Naive B cell (primary cell): ENCODE measurements at regions not wholly inside any gene's neighbourhood (a gene's known extent, or its start where the extent isn't known, plus 50 kb on each side); places are given as distances from the start of the nearest gene placed in this dataset.
A peak's percentile ranks its signal among the peaks of the same experiment; 100 is the strongest.
"Not testable (repeated sequence)": the region's sequence is repeated elsewhere in the genome, so short reads cannot be mapped to it uniquely, and the experiment has no call there.

Experiments used
- ATAC-seq, 2 donors: fragments of 150-1000 bp; cut with Tn5 transposase; 2 replicates each; pipeline ENCODE4 v1.10.0; 2021; ENCODE audit warnings: low read depth in 2 of 2, mild to moderate bottlenecking in 2 of 2, moderate library complexity in 2 of 2
- DNase-seq: peaks from one replicate; pipeline ENCODE4 v3.0.0; 2022
- H3K27ac Mint-ChIP-seq, 6 donors: one replicate each; pipeline ENCODE4 v1.8.0; 2020 to 2022; ENCODE audit warnings: mild to moderate bottlenecking in 6 of 6, mixed read lengths in 6 of 6, moderate library complexity in 5 of 6, inconsistent platforms in 2 of 6
- H3K27me3 Mint-ChIP-seq, 3 donors: one replicate each; pipeline ENCODE4 v1.8.0; 2021 to 2022; ENCODE audit warnings: mixed read lengths in 3 of 3, mild to moderate bottlenecking in 1 of 3
- H3K36me3 Mint-ChIP-seq, 2 donors: one replicate each; pipeline ENCODE4 v1.8.0; 2020 to 2022; ENCODE audit warnings: mixed read lengths in 2 of 2, inconsistent platforms in 1 of 2, mild to moderate bottlenecking in 1 of 2
- H3K4me1 Mint-ChIP-seq, 3 donors: one replicate each; pipeline ENCODE4 v1.8.0; 2020 to 2022; ENCODE audit warnings: mixed read lengths in 3 of 3, inconsistent platforms in 1 of 3, mild to moderate bottlenecking in 1 of 3, moderate library complexity in 1 of 3
- H3K4me3 Mint-ChIP-seq, 8 donors: one replicate each; pipeline ENCODE4 v1.8.0; 2020 to 2022; ENCODE audit warnings: mild to moderate bottlenecking in 8 of 8, mixed read lengths in 8 of 8, moderate library complexity in 8 of 8, inconsistent platforms in 2 of 8
- H3K9me3 Mint-ChIP-seq, 7 donors: one replicate each; pipeline ENCODE4 v1.8.0; 2020 to 2022; ENCODE audit warnings: mixed read lengths in 7 of 7, mild to moderate bottlenecking in 5 of 7, inconsistent platforms in 2 of 7, moderate library complexity in 1 of 7

DNA sequence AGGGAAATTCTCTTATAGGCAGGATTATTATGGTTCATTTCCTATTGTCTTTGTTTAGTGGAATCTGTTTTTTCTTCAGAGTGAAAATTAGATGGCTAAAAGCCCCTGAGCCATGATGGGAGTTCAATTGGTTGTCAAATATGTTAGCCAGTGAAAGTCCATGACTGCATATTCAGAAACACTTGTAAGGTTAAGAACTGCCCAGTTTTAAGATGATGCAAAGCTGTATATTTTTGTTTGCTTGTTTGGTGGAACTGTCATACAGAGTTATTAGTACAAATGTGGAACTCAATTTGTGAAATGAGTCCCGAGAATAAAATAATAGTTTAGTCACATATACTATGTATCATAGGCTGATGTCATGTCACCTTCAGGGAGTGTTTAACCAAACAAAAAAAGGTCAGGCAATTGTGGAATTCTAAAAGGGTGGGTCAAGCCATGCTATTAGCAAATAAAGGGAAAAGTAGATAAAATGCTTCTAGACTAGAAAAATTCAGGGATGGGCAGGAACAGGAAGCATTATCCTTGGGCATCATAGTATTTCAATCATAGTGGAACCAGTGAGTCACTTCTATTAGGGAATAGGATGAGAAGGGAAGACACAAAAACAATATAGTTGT is 248.3 kb upstream of the SLITRK1 start:
- H3K27me3 Mint-ChIP-seq = no peaks in the 10 kb centered on the region
- H3K4me3 Mint-ChIP-seq = no peak overlapping the region
- DNase-seq (no peak), ATAC-seq (no peak)
- H3K36me3 Mint-ChIP-seq = no peaks in the 10 kb centered on the region
- H3K4me1 Mint-ChIP-seq = no peaks in the 10 kb centered on the region
- H3K9me3 Mint-ChIP-seq = peaks cover 0 to 4% (median 0%) of the 10 kb centered on the region in 7 donors
- no peak overlapping the region for H3K27ac Mint-ChIP-seq

DNA sequence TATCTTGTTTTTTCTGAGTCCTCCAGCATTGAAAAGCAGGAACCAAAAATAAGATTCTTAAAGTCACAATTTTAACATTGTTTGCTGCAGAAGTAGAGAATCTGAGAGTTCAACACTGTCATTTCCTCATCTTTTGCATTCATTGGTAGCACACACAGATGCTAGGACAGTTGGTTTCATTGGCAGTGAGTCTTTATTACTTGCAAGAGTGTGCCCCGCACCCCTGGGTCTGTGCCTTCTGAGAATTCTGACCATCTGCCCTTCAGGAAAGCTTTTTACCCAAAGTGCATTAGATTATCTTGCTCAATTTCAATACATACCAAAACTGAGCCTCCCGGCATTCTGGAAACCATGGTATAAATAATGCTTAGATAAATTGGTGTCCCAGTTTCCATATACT is 247.7 kb upstream of the SLITRK1 start:
- Mint-ChIP-seq H3K4me1 (no peaks in the 10 kb centered on the region), H3K4me3 (no peak overlapping the region), H3K27ac (no peak overlapping the region), H3K36me3 (no peaks in the 10 kb centered on the region), H3K27me3 (no peaks in the 10 kb centered on the region), H3K9me3 (peaks cover 0 to 4% (median 0%) of the 10 kb centered on the region in 7 donors)
- no peak for DNase-seq
- no peak for ATAC-seq

DNA sequence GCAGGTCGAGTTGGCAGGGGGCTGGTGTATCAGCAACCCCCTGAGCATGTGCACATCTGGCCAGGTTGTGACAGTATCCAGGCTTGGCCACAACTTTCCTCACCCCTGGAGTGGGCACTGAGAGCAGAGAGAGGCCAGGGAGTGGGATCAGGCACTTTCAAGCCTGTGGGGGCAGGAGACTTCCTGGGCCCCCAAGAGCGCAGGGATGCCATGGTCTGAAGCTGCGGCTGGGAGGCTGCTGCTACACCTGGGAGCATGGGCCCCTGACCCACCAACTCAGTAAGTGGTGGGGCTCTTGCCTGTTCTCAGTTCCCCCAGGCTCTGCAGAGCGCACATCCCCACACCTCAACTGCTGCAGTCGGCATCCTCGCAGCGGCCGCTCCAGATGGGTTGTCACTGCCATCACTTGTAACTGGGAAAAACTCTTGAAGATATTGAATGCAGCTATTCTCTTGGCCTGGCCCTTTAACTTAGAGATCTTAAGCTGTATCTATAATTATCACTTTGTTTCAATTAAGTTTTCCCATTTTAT is 245.4 kb upstream of the SLITRK1 start:
- H3K4me1 Mint-ChIP-seq = no peaks in the 10 kb centered on the region
- H3K27me3 Mint-ChIP-seq = no peaks in the 10 kb centered on the region
- ATAC-seq (no peak), DNase-seq (no peak)
- peaks cover 0 to 4% (median 0%) of the 10 kb centered on the region in 7 donors for H3K9me3 Mint-ChIP-seq
- peak overlapping the region in 2 of 8 donors; percentile 41 to 47 for H3K4me3 Mint-ChIP-seq
- H3K36me3 Mint-ChIP-seq = no peaks in the 10 kb centered on the region
- H3K27ac Mint-ChIP-seq = peak overlapping the region in 1 of 6 donors; percentile 85

DNA sequence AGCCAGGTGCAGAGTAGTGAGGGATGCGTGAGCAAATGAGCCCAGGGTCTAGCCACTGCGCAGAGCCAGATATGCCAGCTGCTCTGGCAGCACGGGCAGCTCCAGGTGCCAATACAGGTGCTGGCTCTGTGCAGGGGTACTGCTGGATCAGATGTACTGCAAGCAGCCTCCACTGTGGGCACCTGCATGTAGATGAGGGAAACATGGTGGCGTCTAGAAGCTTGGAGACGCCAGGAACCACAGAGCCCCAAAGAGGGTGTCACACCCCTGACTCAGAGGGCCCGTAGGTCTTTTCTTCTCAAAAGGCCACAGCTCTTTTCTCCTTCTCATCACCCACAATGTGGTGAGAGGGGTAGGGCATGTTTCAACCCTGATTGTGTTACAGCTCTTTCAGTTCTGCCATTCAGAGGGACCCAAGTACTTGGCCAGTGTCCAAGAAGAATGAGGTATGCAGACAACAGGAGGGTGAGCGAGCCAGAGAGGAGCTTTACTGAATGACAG is 244.4 kb upstream of the SLITRK1 start:
- ATAC-seq (no peak), DNase-seq (no peak)
- no peaks in the 10 kb centered on the region for H3K4me1 Mint-ChIP-seq
- peaks cover 0 to 4% (median 0%) of the 10 kb centered on the region in 7 donors for H3K9me3 Mint-ChIP-seq
- H3K4me3 Mint-ChIP-seq = no peak overlapping the region
- no peak overlapping the region for H3K27ac Mint-ChIP-seq
- H3K36me3 Mint-ChIP-seq = no peaks in the 10 kb centered on the region
- H3K27me3 Mint-ChIP-seq = no peaks in the 10 kb centered on the region

DNA sequence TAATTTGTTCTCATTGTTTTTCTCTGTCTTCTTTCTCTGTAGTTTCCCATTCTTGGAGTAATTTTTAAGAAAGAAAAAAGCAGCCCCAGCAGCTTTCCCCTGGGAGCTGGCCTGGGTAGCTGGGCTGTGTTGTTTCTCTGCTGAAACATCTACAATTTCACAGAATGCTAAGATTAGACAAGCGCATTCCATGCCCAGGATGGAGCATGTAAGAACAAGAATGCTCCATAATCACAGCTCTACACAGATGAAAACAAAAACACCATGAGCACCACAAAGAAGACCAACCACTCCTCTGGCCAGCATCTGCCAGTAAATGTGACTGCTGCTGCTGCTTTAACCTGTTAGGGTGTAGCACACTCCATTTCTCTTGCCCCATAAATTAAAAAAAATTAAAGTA is 239.2 kb upstream of the SLITRK1 start:
- Mint-ChIP-seq H3K27ac (peak overlapping the region in 1 of 6 donors; percentile 15), H3K9me3 (no peaks in the 10 kb centered on the region), H3K27me3 (no peaks in the 10 kb centered on the region), H3K4me1 (no peaks in the 10 kb centered on the region), H3K4me3 (no peak overlapping the region), H3K36me3 (no peaks in the 10 kb centered on the region)
- DNase-seq (no peak), ATAC-seq (no peak)

DNA sequence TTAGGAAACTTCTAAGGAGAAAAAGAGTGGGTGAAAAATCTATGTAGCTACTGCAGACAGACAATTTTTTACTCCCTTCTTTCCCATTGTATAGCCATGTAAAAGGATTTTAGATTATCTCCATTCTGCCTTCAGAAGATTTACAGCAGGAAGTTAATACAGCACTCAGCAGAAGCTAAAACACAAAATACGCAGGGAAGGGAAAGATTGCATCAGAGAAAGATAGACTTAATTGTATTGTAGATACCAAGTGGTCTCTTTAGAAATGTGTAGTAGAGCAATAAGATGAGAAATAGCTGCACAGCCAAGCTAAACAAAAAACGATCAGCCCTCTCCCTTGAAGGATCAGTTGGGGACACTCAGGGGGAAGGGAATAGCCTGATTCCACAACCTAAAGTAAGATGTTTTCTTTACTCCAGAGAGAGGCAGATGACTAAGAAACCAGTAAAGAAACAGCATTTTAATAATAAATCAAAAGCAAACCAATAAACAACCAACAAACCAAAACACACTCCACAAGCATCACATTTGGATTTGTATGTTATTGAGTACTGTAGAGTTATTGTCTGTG is 236.7 kb upstream of the SLITRK1 start:
- Mint-ChIP-seq H3K4me1 (no peaks in the 10 kb centered on the region), H3K27ac (no peak overlapping the region), H3K36me3 (no peaks in the 10 kb centered on the region), H3K4me3 (no peak overlapping the region), H3K27me3 (no peaks in the 10 kb centered on the region), H3K9me3 (no peaks in the 10 kb centered on the region)
- DNase-seq (no peak), ATAC-seq (no peak)

DNA sequence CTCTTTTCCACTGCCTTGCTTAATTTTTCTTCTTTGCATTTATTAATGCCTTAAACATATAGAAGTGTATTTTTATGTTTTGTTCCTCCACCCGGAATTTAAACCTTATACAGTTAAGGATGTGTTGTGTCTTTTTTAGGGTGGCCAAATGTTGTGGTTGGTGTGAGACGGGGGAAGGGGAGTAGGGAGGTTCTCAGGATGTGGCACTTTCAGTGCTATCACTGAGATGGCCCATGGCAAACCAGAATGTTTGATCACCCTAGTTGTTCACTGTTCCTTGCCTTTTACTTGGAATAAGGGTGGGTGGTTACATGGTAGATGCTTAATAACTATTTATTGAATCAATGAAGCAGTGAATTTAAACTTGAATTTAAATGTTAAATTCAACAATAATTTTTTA is 216.0 kb upstream of the SLITRK1 start:
- ATAC-seq (no peak), DNase-seq (no peak)
- Mint-ChIP-seq H3K27ac (no peak overlapping the region), H3K27me3 (no peaks in the 10 kb centered on the region), H3K9me3 (no peaks in the 10 kb centered on the region), H3K4me3 (no peak overlapping the region), H3K36me3 (no peaks in the 10 kb centered on the region), H3K4me1 (no peaks in the 10 kb centered on the region)

DNA sequence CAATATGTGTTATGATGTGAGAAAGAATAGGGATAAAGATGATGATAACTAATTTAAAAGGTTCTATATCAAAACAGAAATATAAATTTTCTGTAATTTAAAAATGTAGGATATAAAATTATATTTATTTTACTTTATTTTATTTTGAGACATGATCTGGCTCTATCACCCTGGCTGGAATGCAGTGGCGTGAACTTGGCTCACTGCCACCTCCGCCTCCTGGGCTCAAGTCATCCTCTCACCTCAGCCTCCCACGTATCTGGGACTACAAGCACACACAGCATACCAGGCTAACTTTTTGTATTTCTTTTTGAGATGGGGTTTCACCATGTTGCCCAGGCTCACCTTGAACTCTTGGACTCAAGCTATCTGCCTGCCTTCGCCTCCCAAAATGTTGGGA is 214.9 kb upstream of the SLITRK1 start:
- no peaks in the 10 kb centered on the region for H3K9me3 Mint-ChIP-seq
- H3K4me1 Mint-ChIP-seq = no peaks in the 10 kb centered on the region
- no peaks in the 10 kb centered on the region for H3K27me3 Mint-ChIP-seq
- no peak overlapping the region for H3K27ac Mint-ChIP-seq
- ATAC-seq = no peak
- no peaks in the 10 kb centered on the region for H3K36me3 Mint-ChIP-seq
- DNase-seq = no peak
- no peak overlapping the region for H3K4me3 Mint-ChIP-seq

DNA sequence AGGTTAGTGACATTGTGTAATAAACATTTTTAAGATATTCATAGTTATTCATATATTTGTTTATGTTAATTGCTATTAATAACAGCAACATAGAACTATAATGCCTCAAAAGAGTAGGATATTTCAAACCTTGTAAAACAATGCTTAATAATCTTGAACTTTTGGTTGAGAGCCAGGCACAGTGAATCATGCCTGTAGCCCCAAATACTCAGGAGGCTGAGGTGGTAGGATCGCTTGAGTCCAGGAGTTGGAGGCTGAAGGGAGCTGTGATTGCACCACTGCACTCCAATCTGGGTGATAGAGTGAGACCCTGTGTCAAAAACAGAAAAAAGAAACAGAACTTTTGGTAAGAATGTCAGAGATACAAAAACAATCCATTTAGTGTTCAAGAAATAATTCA is 213.9 kb upstream of the SLITRK1 start:
- Mint-ChIP-seq H3K27me3 (no peaks in the 10 kb centered on the region), H3K27ac (no peak overlapping the region), H3K36me3 (no peaks in the 10 kb centered on the region), H3K9me3 (peaks cover 0 to 4% (median 0%) of the 10 kb centered on the region in 7 donors), H3K4me3 (no peak overlapping the region), H3K4me1 (no peaks in the 10 kb centered on the region)
- DNase-seq (no peak), ATAC-seq (no peak)

DNA sequence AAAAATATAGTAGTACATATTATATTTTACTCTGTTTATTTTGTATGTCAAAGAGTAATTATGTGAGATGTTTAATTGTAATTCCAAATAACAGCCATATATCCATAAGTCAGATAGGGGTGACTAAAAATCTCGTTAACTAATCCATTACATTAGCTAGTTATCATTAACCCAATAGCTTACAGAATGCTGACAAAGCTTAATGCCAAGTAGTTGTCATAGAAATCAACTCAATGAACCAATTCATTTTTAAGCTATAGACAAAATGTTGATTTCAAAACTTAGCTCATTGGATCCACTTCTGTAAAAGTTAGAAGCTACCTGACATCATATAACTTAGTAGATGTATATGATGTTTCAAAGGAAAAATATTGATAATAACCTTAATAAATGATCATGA is 206.7 kb upstream of the SLITRK1 start:
- Mint-ChIP-seq H3K4me1 (no peaks in the 10 kb centered on the region), H3K4me3 (no peak overlapping the region), H3K36me3 (no peaks in the 10 kb centered on the region), H3K27me3 (no peaks in the 10 kb centered on the region), H3K9me3 (peaks cover 0 to 6% (median 2%) of the 10 kb centered on the region in 7 donors), H3K27ac (no peak overlapping the region)
- DNase-seq = no peak
- ATAC-seq = no peak

DNA sequence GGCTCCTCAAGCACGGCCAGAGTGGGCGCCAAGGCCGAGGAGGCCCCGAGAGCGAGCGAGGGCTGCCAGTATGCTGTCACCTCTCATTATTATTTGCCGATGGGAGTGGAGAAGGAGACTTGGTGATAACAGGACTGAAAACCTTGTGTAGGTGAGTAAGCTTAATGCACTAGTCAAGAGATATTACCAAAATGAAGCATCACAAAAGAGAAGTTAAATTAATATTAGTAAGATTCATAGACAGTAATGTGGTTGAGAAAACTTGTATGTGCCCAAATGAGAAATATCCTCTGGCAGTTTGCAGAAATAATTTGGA is 204.5 kb upstream of the SLITRK1 start:
- Mint-ChIP-seq H3K4me3 (peak overlapping the region in 2 of 8 donors; percentile 22 to 30), H3K4me1 (no peaks in the 10 kb centered on the region), H3K27me3 (no peaks in the 10 kb centered on the region), H3K9me3 (peaks cover 0 to 6% (median 2%) of the 10 kb centered on the region in 7 donors), H3K27ac (no peak overlapping the region), H3K36me3 (no peaks in the 10 kb centered on the region)
- DNase-seq = no peak
- ATAC-seq = no peak

DNA sequence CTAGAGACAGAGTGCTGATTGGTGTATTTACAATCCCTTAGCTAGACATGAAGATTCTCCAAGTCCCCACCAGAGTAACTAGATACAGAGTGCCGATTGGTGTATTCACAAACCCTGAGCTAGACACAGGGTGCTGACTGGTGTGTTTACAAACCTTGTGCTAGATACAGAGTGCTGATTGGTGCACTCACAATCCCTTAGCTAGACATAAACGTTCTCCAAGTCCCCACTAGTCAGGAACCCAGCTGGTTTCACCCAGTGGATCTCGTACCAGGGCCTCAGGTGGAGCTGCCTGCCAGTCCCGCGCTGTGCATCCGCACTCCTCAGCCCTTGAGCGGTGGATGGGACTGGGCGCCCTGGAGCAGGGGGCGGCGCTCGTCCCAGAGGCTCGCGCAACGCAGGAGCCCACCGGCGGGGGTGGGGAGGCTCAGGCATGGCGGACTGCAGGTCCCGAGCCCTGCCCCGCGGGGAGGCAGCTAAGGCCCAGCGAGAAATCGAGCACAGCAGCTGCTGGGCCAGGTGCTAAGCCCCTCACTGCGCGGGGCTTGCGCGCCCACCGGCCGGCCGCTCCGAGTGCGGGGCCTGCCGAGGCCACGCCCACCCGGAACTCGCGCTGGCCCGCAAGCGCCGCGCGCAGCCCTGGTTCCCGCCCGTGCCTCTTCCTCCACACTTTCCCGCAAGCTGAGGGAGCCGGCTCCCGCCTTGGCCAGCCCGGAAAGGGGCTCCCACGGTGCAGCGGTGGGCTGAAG is 204.0 kb upstream of the SLITRK1 start:
- H3K27me3 Mint-ChIP-seq = not testable (repeated sequence)

DNA sequence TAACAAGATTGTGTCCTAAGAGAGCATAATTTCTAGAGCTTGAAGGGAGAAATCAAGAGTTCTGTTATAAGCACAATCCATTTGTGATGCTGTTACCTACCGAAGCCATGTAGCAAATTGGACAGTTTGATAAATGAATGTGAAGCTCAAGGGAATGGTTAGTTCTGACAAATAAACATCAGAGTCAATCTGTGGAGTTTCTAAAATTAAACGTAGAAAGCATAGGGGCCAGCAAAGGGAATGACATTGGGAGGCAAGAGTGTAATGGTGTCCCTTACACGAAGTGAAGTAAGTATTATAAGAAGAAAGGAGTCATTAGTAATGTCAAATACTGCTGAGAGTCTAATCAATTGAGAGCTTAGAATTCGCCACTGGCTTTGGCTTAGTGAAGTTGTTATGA is 200.2 kb upstream of the SLITRK1 start:
- Mint-ChIP-seq H3K27me3 (no peaks in the 10 kb centered on the region), H3K36me3 (no peaks in the 10 kb centered on the region), H3K4me3 (no peak overlapping the region), H3K9me3 (peaks cover 0 to 6% (median 2%) of the 10 kb centered on the region in 7 donors), H3K4me1 (no peaks in the 10 kb centered on the region), H3K27ac (no peak overlapping the region)
- ATAC-seq (no peak), DNase-seq (no peak)

More for the DNA sequence above, 204.0 kb upstream of the SLITRK1 start:
- not testable (repeated sequence) for H3K36me3 Mint-ChIP-seq, DNase-seq, H3K4me1 Mint-ChIP-seq, H3K9me3 Mint-ChIP-seq, H3K27ac Mint-ChIP-seq
- peak overlapping the region in 3 of 8 donors; percentile 22 to 66 (median 29) for H3K4me3 Mint-ChIP-seq
- ATAC-seq = peak in 1 of 2 donors; percentile 30
